ENCODE measurements at regions not wholly inside any gene's neighbourhood (a gene's known extent, or its start where the extent isn't known, plus 50 kb on each side); places are given as distances from the start of the nearest gene placed in this dataset.

DNA sequence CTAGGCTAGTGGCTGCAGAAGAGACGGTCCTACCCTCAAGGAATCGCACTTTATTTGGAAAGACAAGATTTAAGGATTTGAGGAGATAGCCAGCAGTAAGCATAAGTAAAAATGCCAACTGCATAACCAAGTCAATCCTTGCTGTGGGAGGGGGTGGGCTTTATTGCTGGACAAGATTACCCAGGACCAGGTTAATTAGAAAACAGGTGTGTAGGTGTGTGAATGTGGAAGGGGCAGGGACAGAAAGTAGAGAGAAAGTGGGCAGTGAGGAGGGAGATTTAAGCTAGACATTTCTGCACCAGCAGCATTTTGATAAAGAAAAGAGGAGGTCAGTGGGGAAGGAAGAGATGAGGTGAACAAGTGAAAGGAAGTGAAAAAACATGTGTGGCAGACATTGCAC lies 89.7 kb upstream of the OGFRL1 start:
- TF ChIP-seq FOXM1 (IDR thresholded peaks at IDR 0.05; ENCODE audit: borderline replicate concordance) (no peak), SUZ12 (IDR thresholded peaks at IDR 0.05) (no peak), LEF1 (IDR thresholded peaks at IDR 0.05; ENCODE audit: borderline replicate concordance) (no peak), CTBP1 (IDR thresholded peaks at IDR 0.05; ENCODE audit: borderline replicate concordance) (no peak), L3MBTL2 (conservative IDR thresholded peaks at IDR 0.05) (no peak), NFRKB (IDR thresholded peaks at IDR 0.05) (no peak)
